HEK293 (cell line): ENCODE measurements at regions not wholly inside any gene's neighbourhood (a gene's known extent, or its start where the extent isn't known, plus 50 kb on each side); places are given as distances from the start of the nearest gene placed in this dataset.

ENCODE experiments used
- CTCF ChIA-PET: fragments of 350-600 bp; formaldehyde crosslinking; extraction: SDS; loops from one replicate; lab custom pipeline; 2021; ENCODE audit warnings: antibody characterized with exemption; lab: Yijun Ruan, JAX
- POLR2A ChIA-PET: fragments of 300-600 bp; formaldehyde crosslinking; extraction: SDS; loops from one replicate; lab custom pipeline; 2020; ENCODE audit warnings: antibody characterized with exemption, inconsistent platforms; lab: Yijun Ruan, JAX
- H3K27ac ChIP-seq: fragments of 200-500 bp; sonication (Bioruptor generic); 2 replicates; pipeline ENCODE4 v1.5.1; 2014; ENCODE audit warnings: low read depth, low read length, control low read depth, inconsistent platforms; ENCODE audit errors: extremely low read depth
- H3K36me3 ChIP-seq, 2 experiments: fragments of 200-500 bp in 1 of 2; sonication (Bioruptor generic) in 1 of 2; 1 replicate in 1 of 2; 2 replicates in 1 of 2; pipeline ENCODE4 v1.5.1; 2014 to 2017; ENCODE audit warnings: inconsistent platforms in 2 of 2, low read length in 2 of 2; ENCODE audit not compliant: control insufficient read depth in 2 of 2, insufficient read depth in 1 of 2
- H3K4me1 ChIP-seq: fragments of 200-500 bp; sonication (Bioruptor generic); 2 replicates; pipeline ENCODE4 v1.5.1; 2014; ENCODE audit warnings: mild to moderate bottlenecking, low read length, inconsistent platforms; ENCODE audit not compliant: control insufficient read depth, insufficient read depth
- H3K4me3 ChIP-seq: 2 replicates; pipeline ENCODE4 v1.5.1; 2011; ENCODE audit warnings: low read depth, mild to moderate bottlenecking, control low read depth, low read length, moderate library complexity
- H3K9me3 ChIP-seq: fragments of 200-500 bp; sonication (Bioruptor generic); 2 replicates; pipeline ENCODE4 v1.5.1; 2014; ENCODE audit warnings: low read depth, low read length, inconsistent platforms; ENCODE audit not compliant: control insufficient read depth, insufficient read depth
- BCL6B ChIP-seq: fragments of 450-650 bp; formaldehyde crosslinking; IDR thresholded peaks from 2 replicates; pipeline ENCODE4 v1.5.1; 2017; ENCODE audit warnings: missing biosample characterization, missing genetic modification characterization
- HOXC10 ChIP-seq: sonication (generic); formaldehyde crosslinking; IDR thresholded peaks from 2 replicates; pipeline ENCODE4 v1.8.1; 2023; ENCODE audit warnings: mild to moderate bottlenecking, missing genetic modification reagents
- IKZF3 ChIP-seq: fragments of 450-650 bp; IDR thresholded peaks from 2 replicates; pipeline ENCODE4 v1.5.0; 2018; ENCODE audit warnings: missing biosample characterization, mild to moderate bottlenecking, missing genetic modification characterization, moderate library complexity
- YY1 ChIP-seq: fragments of 450-650 bp; formaldehyde crosslinking; IDR thresholded peaks from 2 replicates; pipeline ENCODE4 v1.5.1; 2018; ENCODE audit warnings: missing biosample characterization, missing genetic modification characterization
- ZIC2 ChIP-seq: fragments of 450-650 bp; formaldehyde crosslinking; IDR thresholded peaks from 2 replicates; pipeline ENCODE4 v1.5.1; 2016; ENCODE audit warnings: missing biosample characterization, missing genetic modification characterization
- ZNF157 ChIP-seq: fragments of 450-650 bp; formaldehyde crosslinking; IDR thresholded peaks from 2 replicates; pipeline ENCODE4 v1.5.1; 2016; ENCODE audit warnings: missing biosample characterization, missing genetic modification characterization
- ZNF366 ChIP-seq: fragments of 450-650 bp; formaldehyde crosslinking; conservative IDR thresholded peaks from 2 replicates; pipeline ENCODE4 v1.5.1; 2016; ENCODE audit warnings: missing biosample characterization, missing genetic modification characterization
- ZNF423 ChIP-seq: fragments of 450-650 bp; formaldehyde crosslinking; IDR thresholded peaks from 2 replicates; pipeline ENCODE4 v1.5.1; 2016; ENCODE audit warnings: missing biosample characterization, missing genetic modification characterization
- ZNF449 ChIP-seq: fragments of 450-650 bp; formaldehyde crosslinking; IDR thresholded peaks from 2 replicates; pipeline ENCODE4 v1.5.1; 2017; ENCODE audit warnings: missing biosample characterization, mild to moderate bottlenecking, missing genetic modification characterization, moderate library complexity
- ZNF501 ChIP-seq: fragments of 450-650 bp; formaldehyde crosslinking; IDR thresholded peaks from 2 replicates; pipeline ENCODE4 v1.5.1; 2016; ENCODE audit warnings: missing biosample characterization, missing genetic modification characterization
- ZNF510 ChIP-seq: fragments of 450-650 bp; formaldehyde crosslinking; IDR thresholded peaks from 2 replicates; pipeline ENCODE4 v1.5.1; 2018; ENCODE audit warnings: mild to moderate bottlenecking, missing genetic modification characterization, missing biosample characterization; ENCODE audit not compliant: insufficient replicate concordance
- ZNF600 ChIP-seq: fragments of 450-650 bp; formaldehyde crosslinking; IDR thresholded peaks from 2 replicates; pipeline ENCODE4 v1.5.1; 2016; ENCODE audit warnings: missing biosample characterization, missing genetic modification characterization
- ZNF777 ChIP-seq: fragments of 450-650 bp; formaldehyde crosslinking; IDR thresholded peaks from 2 replicates; pipeline ENCODE4 v1.5.1; 2017; ENCODE audit warnings: missing biosample characterization, missing genetic modification characterization, borderline replicate concordance
- ZNF843 ChIP-seq: fragments of 450-650 bp; formaldehyde crosslinking; IDR thresholded peaks from 2 replicates; pipeline ENCODE4 v1.5.1; 2016; ENCODE audit warnings: missing biosample characterization, missing genetic modification characterization
- ZSCAN23 ChIP-seq: fragments of 450-650 bp; formaldehyde crosslinking; IDR thresholded peaks from 2 replicates; pipeline ENCODE4 v1.5.1; 2016; ENCODE audit warnings: missing biosample characterization, missing genetic modification characterization
- TF ChIP-seq, protein P1 (sequence below): fragments of 450-650 bp; formaldehyde crosslinking; IDR thresholded peaks from 2 replicates; pipeline ENCODE4 v1.5.1; 2016; ENCODE audit warnings: missing biosample characterization, missing genetic modification characterization
- TF ChIP-seq, protein P2 (sequence below): fragments of 450-650 bp; formaldehyde crosslinking; IDR thresholded peaks from 2 replicates; pipeline ENCODE4 v1.5.1; 2016; ENCODE audit warnings: missing biosample characterization, missing genetic modification characterization, low read depth

DNA sequence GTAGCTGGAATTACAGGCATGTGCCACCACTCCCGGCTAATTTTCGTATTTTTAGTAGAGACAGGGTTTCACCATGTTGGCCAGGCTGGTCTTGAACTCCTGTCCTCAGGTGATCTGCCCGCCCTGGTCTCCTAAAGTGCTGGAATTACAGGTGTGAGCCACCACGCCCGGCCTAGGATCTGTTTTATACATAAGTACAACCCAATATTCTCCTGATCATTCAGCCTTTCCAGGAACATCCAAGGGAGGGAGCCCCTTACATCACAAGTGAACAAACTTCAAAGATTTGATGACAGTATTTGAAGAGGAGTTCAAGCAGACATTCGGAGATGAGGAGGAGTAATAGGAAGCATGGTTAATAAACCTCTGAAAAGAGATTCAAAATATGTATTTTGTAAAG is 54.9 kb upstream of the RAB3GAP2 start (continued):
- TF ChIP-seq ZNF600 (tag by site-specific recombination) (no peak), ZNF501 (no peak), ZNF510 (tag by site-specific recombination) (no peak), ZNF449 (no peak), YY1 (no peak), IKZF3 (tag by site-specific recombination) (no peak), BCL6B (tag by site-specific recombination) (no peak)
- TF ChIP-seq, protein P1, sequence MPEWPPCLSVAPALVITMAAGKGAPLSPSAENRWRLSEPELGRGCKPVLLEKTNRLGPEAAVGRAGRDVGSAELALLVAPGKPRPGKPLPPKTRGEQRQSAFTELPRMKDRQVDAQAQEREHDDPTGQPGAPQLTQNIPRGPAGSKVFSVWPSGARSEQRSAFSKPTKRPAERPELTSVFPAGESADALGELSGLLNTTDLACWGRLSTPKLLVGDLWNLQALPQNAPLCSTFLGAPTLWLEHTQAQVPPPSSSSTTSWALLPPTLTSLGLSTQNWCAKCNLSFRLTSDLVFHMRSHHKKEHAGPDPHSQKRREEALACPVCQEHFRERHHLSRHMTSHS = no peak

- POLR2A ChIA-PET = no interaction called here
- H3K9me3 ChIP-seq = no peaks in the 10 kb centered on the region
- CTCF ChIA-PET = interaction anchor here (0.6 kb wide), 2 partner anchors 301 to 1308 kb away, joined by 3 to 4 read pairs; no protein-coding TSS in a partner anchor
- no peaks in the 10 kb centered on the region for H3K36me3 ChIP-seq
- H3K27ac ChIP-seq = no peak overlapping the region
- TF ChIP-seq, protein P2, sequence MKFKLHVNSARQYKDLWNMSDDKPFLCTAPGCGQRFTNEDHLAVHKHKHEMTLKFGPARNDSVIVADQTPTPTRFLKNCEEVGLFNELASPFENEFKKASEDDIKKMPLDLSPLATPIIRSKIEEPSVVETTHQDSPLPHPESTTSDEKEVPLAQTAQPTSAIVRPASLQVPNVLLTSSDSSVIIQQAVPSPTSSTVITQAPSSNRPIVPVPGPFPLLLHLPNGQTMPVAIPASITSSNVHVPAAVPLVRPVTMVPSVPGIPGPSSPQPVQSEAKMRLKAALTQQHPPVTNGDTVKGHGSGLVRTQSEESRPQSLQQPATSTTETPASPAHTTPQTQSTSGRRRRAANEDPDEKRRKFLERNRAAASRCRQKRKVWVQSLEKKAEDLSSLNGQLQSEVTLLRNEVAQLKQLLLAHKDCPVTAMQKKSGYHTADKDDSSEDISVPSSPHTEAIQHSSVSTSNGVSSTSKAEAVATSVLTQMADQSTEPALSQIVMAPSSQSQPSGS = no peak
- TF ChIP-seq ZNF157 (tag by site-specific recombination) (no peak), ZNF366 (no peak), ZSCAN23 (tag by site-specific recombination) (no peak)
- TF ChIP-seq, all 188 proteins: peak for 0
- Histone ChIP-seq H3K4me1 (no peaks in the 10 kb centered on the region), H3K4me3 (no peak overlapping the region)
Measured at GRCh38 chr1:220326578-220326977, 54.3 kb upstream of the RAB3GAP2 start.

DNA sequence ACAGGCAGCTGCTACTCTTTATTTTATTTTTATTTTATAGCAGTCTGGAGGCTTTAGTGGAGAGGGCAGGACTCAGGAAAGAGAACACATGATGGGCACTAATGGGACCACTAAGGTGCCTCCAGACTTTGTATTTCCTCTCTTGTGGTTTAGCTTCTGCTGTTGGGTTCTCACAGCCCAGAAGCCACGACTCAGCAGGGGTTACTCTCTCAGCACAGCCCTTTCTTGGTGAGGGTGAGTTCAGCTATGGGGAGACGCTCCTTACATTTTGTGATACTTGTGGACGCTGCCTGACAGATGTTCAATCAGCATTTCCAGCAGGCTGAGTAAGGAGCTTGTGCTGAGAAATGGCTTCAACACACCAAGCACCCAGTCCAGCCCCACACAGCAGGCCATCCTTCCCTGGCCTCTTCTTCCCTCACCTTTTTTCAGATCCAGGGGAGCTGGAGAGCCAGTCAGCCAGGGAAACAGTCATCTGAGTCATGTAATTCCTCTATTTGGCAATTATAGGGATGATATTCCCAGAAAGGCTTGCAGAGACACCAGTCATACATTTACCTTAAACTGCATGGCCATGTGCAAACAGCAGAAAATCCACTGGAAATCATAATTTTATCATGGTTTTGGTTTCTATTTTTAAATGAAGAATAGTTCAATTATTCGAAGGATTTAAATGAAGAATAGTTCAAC is 53.2 kb upstream of the RAB3GAP2 start:
- Histone ChIP-seq H3K27ac (no peak overlapping the region), H3K4me3 (no peak overlapping the region), H3K9me3 (no peaks in the 10 kb centered on the region), H3K4me1 (no peaks in the 10 kb centered on the region), H3K36me3 (no peaks in the 10 kb centered on the region)
- POLR2A ChIA-PET = no interaction called here
- TF ChIP-seq ZIC2 (tag by site-specific recombination) (peak; percentile 37; the same call in 1 of the 2 replicates), ZNF843 (tag by site-specific recombination) (no peak)
- CTCF ChIA-PET = interaction anchor here (0.7 kb wide), 1 partner anchor 16 kb away, joined by 3 read pairs; no protein-coding TSS in a partner anchor

- POLR2A ChIA-PET = no interaction called here
- no peaks in the 10 kb centered on the region for H3K4me1 ChIP-seq
- H3K36me3 ChIP-seq = no peaks in the 10 kb centered on the region
- CTCF ChIA-PET = no interaction called here
- TF ChIP-seq ZNF423 (tag by site-specific recombination) (no peak), ZNF777 (tag by site-specific recombination) (no peak), HOXC10 (CRISPR knock-in tag) (no peak)
- TF ChIP-seq, all 188 proteins: peak for 0
- Histone ChIP-seq H3K4me3 (no peak overlapping the region), H3K27ac (no peak overlapping the region), H3K9me3 (no peaks in the 10 kb centered on the region)
Measured at GRCh38 chr1:220323717-220324116, 51.5 kb upstream of the RAB3GAP2 start.
